Activated CD4-positive, alpha-beta T cell treated with anti-CD3 and anti-CD28 coated beads, Interleukin-2, amount 50 U/mL, for 4 hours (primary cell): ENCODE measurements at regions not wholly inside any gene's neighbourhood (a gene's known extent, or its start where the extent isn't known, plus 50 kb on each side); places are given as distances from the start of the nearest gene placed in this dataset.
"Not testable (repeated sequence)": the region's sequence is repeated elsewhere in the genome, so short reads cannot be mapped to it uniquely, and the experiment has no call there.

Experiments used
- DNase-seq, 2 experiments: peaks; one replicate each; pipeline ENCODE4 v3.0.0-alpha.2; 2020

DNA sequence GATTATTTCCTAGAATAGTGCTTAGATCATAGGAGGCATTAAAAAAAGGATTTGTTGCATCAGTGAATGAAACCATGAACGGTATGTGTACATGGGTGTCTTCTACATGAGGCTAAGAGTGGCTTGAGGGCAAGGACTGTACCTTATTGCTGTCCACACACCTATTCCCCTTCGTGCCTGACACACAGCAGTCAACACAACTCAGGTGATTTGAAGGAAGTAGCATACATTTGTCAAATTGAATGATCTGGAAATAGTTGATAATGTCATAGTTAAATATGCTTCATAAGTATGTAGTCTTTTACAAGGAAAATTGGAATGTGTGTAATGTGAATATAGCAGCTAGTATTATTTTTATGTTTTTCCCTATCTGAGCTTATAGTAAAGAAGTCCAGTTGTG is 189.0 kb upstream of the DAB1 start:
- no peak for DNase-seq

GRCh38 chr1:57605933-57606332 is 182.1 kb upstream of the DAB1 start:
- no peak for DNase-seq

DNA sequence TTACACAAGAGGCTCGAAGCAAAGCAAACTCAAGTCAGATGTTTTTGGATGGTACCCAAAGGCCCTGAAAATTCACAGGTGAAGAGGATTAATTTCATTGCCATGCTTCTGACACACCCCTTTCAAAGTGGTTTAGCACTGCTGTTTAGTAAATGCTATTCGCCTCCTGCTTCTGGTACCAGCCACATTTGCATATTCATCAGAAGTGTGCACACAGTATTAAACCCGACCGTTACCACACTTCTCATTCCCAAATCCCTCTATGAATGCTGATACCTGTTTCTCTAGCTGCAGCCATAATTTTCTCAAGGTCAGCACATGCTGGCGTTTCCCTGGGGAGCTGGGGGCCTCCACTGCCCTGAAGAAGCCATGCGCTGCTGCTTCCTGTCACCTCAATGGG is 179.8 kb upstream of the DAB1 start:
- no peak for DNase-seq

DNA sequence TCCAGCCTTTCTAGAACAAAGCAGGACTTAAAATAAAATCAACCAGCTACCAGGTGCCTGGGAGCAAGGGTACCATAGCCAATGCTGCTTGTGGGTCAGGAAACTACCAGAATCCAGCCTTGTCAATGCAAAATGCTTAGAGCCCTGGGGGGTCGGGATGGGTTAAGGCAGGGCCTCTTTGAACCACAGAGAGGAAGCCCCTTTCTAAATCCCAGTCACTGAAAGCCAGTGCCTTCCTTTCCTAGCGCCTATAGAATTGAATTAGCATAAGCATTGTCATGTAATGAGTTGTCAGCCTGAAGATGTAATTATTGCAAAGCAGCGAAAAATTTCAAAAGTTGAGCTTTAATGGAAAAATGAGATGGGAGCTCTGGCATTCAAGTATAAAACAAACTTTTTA is 176.6 kb upstream of the DAB1 start:
- no peak for DNase-seq

- no peak for DNase-seq
Measured at GRCh38 chr1:57599236-57599994, 175.6 kb upstream of the DAB1 start.

DNA sequence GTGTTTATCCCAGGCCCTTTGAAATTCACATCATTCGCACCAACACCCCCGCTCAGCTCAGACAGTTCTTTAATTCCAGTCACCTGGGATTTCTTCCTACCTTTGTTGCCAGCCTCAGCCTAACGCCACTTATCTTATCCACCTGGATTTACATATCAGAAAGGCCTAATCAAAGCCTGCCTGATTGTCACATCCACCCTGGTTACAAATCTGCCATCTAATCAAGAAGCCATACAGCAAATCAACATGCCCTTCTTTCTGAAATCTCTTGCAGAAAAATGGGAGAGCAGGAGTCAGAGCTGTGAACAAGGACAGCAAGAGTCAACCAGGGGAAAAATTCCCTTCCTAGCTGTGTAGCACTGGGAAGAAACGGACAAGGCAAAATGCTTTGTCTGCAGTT is 173.2 kb upstream of the DAB1 start:
- no peak for DNase-seq

GRCh38 chr1:57594002-57594401 is 170.1 kb upstream of the DAB1 start:
- no peak for DNase-seq

- DNase-seq, result no peak
Measured at GRCh38 chr1:57591842-57592241, 168.0 kb upstream of the DAB1 start.

DNA sequence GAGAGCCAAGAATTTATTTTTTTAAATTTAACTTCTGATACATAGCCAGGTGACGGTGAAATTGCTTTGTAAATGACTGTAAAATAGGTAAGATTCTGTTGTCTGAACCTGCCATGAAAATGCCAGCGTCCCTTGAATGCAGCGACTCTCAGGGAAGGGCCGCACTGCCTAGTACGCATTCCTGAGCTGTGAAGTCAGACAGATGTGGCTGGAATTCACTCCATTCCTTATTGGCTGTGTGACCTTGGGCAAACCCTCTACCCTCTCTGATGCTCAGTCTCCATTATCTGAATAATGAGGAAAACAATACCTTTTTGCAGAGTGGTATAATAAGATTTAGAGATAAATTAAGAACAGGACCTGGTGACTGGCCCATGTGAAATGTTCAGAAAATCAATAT is 167.1 kb upstream of the DAB1 start:
- DNase-seq, result no peak

DNA sequence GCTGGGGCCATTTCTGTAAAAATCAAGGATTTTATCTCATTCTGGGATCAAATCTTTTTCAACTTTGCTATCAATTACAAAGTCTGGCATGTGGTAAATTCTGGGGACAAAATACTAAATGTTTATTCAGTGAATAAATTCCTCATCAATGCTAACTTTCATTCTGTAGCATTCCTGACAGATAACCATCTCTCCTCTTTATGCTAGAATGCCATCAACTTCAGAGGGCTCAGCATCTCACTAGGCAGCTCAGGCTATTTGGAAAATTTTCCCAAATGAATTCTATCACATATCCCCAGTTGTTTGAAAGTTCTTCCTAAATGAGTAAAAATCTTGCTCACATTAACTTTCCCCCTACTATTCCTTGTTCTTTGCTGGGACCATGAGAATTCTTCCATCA is 163.0 kb upstream of the DAB1 start:
- DNase-seq, result no peak

GRCh38 chr1:57578680-57579079 is 154.8 kb upstream of the DAB1 start:
- DNase-seq, result no peak

DNA sequence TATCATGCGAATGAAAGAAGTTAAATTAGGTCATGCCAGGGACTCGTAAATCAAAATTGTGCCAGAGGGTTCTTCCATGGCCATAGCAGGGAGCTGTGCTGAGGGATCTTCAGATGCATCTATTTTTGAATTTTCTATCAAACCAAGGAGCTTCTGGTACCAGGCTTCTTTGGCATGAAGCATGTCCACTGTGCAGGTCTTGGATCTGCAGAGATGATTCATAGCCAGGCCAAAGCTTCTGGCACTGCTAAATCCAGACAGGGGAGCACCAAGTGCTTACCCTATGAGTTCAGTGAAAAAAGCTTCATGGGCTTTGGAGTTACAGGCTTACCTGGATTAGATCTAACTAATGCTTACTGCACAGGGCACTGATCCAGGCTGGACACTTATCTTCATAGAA is 154.2 kb upstream of the DAB1 start:
- DNase-seq, result no peak

- no peak for DNase-seq
Measured at GRCh38 chr1:57576756-57577155, 152.9 kb upstream of the DAB1 start.

- DNase-seq, result no peak
Measured at GRCh38 chr1:57572016-57572415, 148.2 kb upstream of the DAB1 start.

- DNase-seq, result not testable (repeated sequence)
Measured at GRCh38 chr1:57558066-57558465, 134.2 kb upstream of the DAB1 start.

DNA sequence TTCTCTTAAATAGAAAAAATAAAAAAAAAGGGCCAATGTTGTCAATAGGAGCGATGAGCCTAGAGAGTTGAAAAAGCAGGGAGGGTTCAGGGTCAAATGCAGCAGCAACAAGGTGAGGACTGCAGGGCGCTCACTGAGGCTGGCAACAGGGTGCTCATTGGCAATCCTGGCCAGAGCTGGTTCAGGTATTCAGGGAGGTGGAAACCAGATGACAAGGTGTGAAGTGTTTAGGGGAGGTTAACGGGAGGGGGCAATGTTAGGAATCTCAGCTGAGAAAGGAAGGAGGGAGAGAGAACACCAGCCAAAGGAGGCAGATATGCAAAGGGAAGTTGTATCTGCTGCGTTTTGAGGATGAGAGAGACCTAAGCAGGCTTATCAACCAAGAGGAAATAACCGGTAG is 129.8 kb upstream of the DAB1 start:
- no peak for DNase-seq

- no peak for DNase-seq
Measured at GRCh38 chr1:57551476-57551875, 127.6 kb upstream of the DAB1 start.

DNA sequence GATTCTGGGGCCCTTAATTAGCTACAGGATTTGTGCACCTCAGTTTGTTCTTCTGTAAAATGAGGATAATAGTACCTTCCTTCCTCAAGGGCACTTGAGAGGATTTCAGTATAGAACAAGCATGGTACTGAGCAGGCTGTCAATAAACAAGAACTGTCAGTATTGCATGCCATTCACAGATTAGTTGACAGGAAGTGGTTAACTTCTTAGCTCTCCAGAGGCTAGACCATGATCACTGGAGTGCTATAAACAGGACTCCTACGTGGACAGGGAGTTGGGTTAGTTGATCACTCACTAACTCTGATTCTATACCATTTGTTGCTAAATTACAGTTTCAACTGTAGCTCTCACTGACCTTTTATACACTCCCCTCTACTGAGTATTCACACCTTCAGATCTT is 126.2 kb upstream of the DAB1 start:
- DNase-seq, result no peak

- no peak for DNase-seq
Measured at GRCh38 chr1:57549300-57549699, 125.4 kb upstream of the DAB1 start.

GRCh38 chr1:57546549-57547330 is 122.9 kb upstream of the DAB1 start:
- DNase-seq, result no peak

DNA sequence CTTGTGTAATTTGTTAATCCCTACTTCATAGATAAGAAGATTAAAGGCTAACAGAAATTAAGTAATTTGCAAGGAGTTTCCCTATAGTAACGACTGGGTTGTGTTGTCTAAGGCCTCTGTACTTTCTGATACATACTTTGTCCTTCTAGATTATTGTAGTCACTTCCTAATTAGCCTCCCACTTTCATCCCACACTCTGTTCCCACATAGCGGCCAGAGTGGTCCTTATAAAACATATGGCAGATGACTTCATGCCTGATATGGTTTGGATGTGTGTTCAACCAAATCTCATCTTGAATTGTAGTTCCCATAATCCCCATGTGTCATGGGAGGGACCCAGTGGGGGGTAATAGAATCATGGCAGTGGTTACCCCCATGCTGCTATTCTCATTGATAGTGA is 120.5 kb upstream of the DAB1 start:
- DNase-seq, result no peak

GRCh38 chr1:57536749-57537423 is 113.0 kb upstream of the DAB1 start:
- DNase-seq, result no peak

DNA sequence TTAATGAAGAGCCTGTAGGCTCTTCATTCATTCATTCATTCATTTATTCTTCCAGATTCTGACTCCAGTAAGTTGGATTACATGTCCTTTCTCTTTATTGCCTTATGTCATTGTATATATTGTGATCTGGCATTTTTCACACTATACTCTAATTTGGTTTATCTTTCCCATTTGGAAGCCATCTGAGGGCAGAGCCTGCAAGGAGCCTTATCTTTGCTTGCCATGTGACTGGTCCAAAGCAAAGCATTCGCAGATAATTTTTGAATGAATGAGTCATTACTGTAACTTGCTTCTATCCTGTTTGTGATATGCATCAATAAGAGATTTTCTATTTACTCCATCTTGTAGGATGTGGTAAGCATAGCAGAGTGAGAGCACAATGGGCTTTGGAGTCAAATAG is 108.4 kb upstream of the DAB1 start:
- no peak for DNase-seq

- DNase-seq, result not testable (repeated sequence)
Measured at GRCh38 chr1:57530911-57531260, 107.0 kb upstream of the DAB1 start.
